Activated naive CD4-positive, alpha-beta T cell treated with anti-CD3 and anti-CD28 coated beads, Interleukin-2, amount 50 U/mL, for 72 hours (primary cell): ENCODE measurements at regions not wholly inside any gene's neighbourhood (a gene's known extent, or its start where the extent isn't known, plus 50 kb on each side); places are given as distances from the start of the nearest gene placed in this dataset.

Source experiments
- ATAC-seq, 2 donors: fragments of 150-1000 bp; cut with Tn5 transposase; 2 replicates each; pipeline ENCODE4 v1.10.0; 2021; ENCODE audit warnings: mild to moderate bottlenecking in 2 of 2, moderate library complexity in 2 of 2
- DNase-seq, 2 donors: peaks; one replicate each; pipeline ENCODE4 v3.0.0; 2021 to 2022; ENCODE audit warnings: low spot score in 2 of 2
- H3K27ac Mint-ChIP-seq, 2 donors: one replicate each; pipeline ENCODE4 v1.8.0; 2022; ENCODE audit warnings: mild to moderate bottlenecking in 2 of 2, mixed read lengths in 2 of 2
- H3K36me3 Mint-ChIP-seq, 2 donors: one replicate each; pipeline ENCODE4 v1.8.0; 2022; ENCODE audit warnings: mixed read lengths in 2 of 2
- H3K9me3 Mint-ChIP-seq, 2 donors: one replicate each; pipeline ENCODE4 v1.8.0; 2022; ENCODE audit warnings: mixed read lengths in 2 of 2

DNA sequence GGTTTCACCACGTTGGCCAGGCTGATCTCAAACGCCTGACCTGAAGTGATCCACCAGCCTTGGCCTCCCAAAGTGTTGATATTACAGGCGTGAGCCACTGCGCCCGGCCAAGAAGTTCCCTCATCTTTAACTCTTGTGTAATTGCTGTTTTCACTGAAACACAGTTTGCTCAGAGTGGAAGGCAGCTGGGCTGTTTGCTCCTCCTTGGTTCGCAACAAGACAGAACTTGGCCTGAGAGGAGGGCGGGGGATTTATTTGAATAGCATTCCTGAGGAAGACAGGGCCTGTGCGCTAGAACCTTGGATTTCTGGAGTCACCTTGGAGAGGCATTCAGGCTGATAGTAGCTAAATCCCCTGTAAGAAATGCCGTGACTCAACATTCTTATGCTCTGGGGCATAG, 226.7 kb upstream of the MCTP2 start:
- no peak for ATAC-seq
- no peaks in the 10 kb centered on the region for H3K36me3 Mint-ChIP-seq
- no peaks in the 10 kb centered on the region for H3K9me3 Mint-ChIP-seq
- no peak overlapping the region for H3K27ac Mint-ChIP-seq
- no peak for DNase-seq

DNA sequence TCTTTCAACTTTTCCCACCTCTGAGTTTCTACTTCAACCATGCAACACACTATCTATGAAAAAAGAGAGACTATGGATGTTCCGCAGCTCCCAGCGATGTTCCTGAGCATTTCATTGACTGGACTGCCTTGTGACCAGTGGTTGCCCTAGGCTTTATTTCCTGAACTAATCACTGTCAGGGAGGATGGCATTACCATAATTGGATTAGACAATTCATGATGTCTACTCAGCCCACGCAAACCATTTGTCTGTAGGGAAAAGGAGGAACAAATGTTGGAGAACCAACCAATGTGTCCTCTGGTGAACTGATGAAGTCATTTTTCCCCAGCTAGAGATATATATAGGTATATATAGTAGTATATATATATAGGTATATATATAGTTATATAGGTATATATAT, 229.3 kb upstream of the MCTP2 start:
- H3K9me3 Mint-ChIP-seq: no peaks in the 10 kb centered on the region
- DNase-seq (no peak), ATAC-seq (no peak)
- no peaks in the 10 kb centered on the region for H3K36me3 Mint-ChIP-seq
- H3K27ac Mint-ChIP-seq: no peak overlapping the region

DNA sequence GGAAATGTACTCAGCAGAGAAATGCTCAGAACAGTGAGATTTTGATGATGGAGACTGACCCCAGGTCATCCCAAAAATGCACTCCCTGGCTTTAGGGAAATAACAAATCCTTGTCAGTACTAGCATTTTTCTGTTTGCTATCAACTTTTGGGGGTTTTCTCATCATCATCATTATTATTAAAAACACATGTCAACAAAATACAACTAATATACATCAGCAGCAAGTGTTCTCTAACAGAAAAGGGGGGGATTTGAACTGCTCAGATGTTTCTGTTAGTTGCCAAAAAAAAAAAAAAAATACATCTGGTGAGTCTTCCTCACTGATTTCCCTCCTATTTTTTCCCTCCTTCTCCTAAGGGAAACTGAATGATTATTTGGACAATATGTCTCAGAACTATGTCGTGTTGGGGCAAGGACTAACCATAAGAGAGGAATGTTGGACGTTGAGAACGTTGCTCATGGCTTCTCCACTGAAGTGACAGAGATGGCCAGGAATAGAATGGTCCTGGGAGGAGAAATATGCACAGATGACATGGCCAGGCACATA, 230.0 kb upstream of the MCTP2 start:
- H3K9me3 Mint-ChIP-seq: no peaks in the 10 kb centered on the region
- ATAC-seq: no peak
- no peaks in the 10 kb centered on the region for H3K36me3 Mint-ChIP-seq
- H3K27ac Mint-ChIP-seq: no peak overlapping the region
- DNase-seq: no peak

DNA sequence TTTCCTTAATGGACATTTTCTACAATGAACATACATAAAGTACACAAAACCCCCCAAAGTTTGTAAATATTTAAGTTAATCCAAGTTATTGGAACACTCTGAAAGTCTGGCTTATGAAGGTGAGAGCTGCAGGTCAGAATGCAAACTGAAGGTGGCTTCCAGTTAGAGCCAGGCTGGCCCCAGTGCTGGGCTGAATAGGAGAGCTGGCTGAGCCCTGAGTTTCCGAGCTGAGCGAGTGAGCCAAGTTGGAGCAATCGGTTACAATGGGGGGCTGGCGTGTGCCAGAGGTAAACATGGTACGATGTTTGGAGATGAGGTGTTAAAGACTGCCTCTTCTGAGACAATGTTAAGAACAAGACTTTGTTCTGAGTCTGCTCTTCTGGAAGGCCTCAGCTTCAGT, 230.8 kb upstream of the MCTP2 start:
- Mint-ChIP-seq H3K9me3 (no peaks in the 10 kb centered on the region), H3K27ac (no peak overlapping the region), H3K36me3 (no peaks in the 10 kb centered on the region)
- ATAC-seq (no peak), DNase-seq (no peak)

- H3K9me3 Mint-ChIP-seq: no peaks in the 10 kb centered on the region
- H3K36me3 Mint-ChIP-seq: no peaks in the 10 kb centered on the region
- DNase-seq: no peak
- H3K27ac Mint-ChIP-seq: no peak overlapping the region
- no peak for ATAC-seq
These were observed 234.2 kb upstream of the MCTP2 start for GRCh38 chr15:93997071-93997658.

DNA sequence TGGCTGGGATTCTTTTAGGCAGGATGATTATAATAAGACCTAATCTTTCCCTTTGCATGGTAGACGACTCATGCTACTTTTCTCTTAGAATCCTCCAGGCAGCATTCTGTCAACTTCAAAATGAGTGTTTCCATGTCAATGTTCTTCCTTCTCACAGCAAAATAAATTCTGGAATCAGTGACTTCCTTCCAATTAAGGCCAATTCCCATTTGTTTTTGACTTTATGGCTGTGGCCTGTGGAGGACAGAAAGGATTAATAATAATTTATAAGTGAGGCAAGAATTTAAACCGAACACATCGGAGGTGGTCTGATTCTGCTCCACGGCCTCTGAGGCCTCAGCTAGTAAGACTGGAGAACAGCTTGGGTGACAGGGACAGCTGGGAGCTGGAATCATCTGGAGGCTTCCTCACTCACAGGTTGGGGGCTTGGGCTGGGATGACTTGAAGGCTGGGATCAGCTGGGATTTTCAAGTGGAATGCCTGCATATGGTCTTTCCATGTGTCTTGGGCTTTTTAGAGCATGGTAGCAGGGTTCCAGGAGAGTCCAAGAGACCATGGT, 241.8 kb upstream of the MCTP2 start:
- Mint-ChIP-seq H3K36me3 (no peaks in the 10 kb centered on the region), H3K27ac (no peak overlapping the region), H3K9me3 (peaks cover 0 to 5% of the 10 kb centered on the region in 2 donors)
- ATAC-seq (no peak), DNase-seq (no peak)

DNA sequence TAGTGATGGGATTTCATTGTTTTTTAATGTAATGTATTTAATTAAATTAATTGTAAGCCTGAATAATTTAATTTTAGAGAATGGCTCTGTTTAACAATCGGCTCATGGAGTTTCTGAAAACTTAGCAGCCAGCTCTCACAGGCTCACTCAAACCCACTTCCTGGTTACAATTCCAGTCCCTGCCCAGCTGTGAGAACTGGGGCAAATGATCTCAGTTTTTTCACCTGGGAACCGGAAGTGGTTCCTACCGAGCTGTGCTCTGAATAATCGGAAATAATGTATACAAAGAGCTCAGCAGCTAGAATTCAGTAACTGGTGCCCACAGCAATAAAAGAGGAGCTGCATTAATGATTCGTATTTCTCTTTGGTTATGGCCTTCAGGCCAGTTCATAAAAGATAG, 244.3 kb upstream of the MCTP2 start:
- peak; percentile 30 to 54 for DNase-seq
- peak; percentile 87 to 96 for ATAC-seq
- peaks cover 0 to 5% of the 10 kb centered on the region in 2 donors for H3K9me3 Mint-ChIP-seq
- H3K36me3 Mint-ChIP-seq: no peaks in the 10 kb centered on the region
- peak overlapping the region in 1 of 2 donors; percentile 31 for H3K27ac Mint-ChIP-seq

DNA sequence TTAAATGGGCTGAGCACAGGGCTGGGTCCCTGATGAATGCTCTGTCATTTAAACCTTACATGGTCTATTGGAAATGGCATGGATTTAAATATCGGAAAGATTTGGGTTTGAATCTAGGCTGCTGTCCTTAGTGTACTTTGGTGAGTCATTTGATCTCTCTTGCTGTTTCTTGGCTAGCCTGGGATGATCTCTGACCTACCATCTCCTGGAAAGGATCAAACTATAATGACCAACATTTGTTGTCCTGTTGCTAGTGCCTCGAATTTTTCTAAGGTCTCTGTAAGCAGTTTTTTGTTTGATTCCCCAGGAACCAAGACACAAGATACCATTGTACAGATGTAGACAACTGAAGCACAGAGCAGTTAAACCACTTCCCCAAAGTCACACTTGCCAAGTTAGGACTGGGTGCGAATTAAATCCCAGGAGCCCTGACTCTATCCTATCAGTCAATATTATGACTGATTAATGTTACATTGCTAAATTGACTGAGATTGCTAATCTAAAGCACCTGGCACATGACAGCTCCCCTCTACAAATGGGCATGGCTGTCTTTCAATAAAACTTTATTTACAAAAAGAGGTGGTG, 244.9 kb upstream of the MCTP2 start:
- no peak for ATAC-seq
- Mint-ChIP-seq H3K9me3 (peaks cover 0 to 5% of the 10 kb centered on the region in 2 donors), H3K27ac (no peak overlapping the region), H3K36me3 (no peaks in the 10 kb centered on the region)
- DNase-seq: no peak

GRCh38 chr15:93985925-93986324, 245.4 kb upstream of the MCTP2 start:
- Mint-ChIP-seq H3K27ac (no peak overlapping the region), H3K9me3 (peaks cover 0 to 5% of the 10 kb centered on the region in 2 donors), H3K36me3 (no peaks in the 10 kb centered on the region)
- DNase-seq (no peak), ATAC-seq (no peak)

- H3K27ac Mint-ChIP-seq: no peak overlapping the region
- peaks cover 0 to 5% of the 10 kb centered on the region in 2 donors for H3K9me3 Mint-ChIP-seq
- ATAC-seq: no peak
- no peaks in the 10 kb centered on the region for H3K36me3 Mint-ChIP-seq
- DNase-seq: no peak
These were observed 246.2 kb upstream of the MCTP2 start for GRCh38 chr15:93985176-93985575.

- Mint-ChIP-seq H3K36me3 (no peaks in the 10 kb centered on the region), H3K9me3 (peaks cover 0 to 5% of the 10 kb centered on the region in 2 donors), H3K27ac (no peak overlapping the region)
- no peak for ATAC-seq
- no peak for DNase-seq
These were observed 247.8 kb upstream of the MCTP2 start for GRCh38 chr15:93983526-93983925.

- Mint-ChIP-seq H3K9me3 (no peaks in the 10 kb centered on the region), H3K27ac (no peak overlapping the region), H3K36me3 (no peaks in the 10 kb centered on the region)
- ATAC-seq (no peak), DNase-seq (no peak)
These were observed 249.1 kb upstream of the MCTP2 start for GRCh38 chr15:93982226-93982727.

- H3K27ac Mint-ChIP-seq: no peak overlapping the region
- no peak for DNase-seq
These were observed 249.7 kb upstream of the MCTP2 start for GRCh38 chr15:93981706-93982105.

DNA sequence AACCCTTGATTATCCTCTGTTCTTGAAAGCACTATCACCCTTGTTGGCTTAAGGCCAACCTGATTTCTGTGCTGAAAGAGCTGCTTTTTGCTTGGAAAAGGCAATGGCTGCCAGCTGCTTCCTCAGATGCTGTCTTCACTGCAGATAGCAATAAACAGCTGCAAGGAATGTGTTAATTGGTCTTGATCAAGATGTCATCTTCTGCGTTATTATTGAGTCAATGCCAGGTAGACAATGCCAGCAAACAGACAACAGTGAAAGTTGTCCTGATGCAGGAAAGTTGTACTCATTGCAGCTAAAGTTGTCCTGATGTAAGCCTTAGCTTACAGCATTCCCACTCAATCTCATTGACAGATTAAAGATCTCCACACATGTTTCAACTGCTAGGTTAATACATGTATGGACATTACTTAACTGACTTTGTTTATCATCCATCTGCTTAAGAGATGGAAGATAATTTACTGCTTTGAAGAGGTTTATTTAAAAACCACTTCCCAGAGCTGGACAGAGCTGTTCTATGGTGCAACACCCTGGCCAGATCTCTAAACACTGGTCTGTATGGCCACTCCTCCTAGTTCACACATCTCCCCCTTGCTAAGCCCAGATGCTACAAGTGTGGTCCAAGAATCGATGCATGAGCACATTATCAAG, 251.0 kb upstream of the MCTP2 start:
- Mint-ChIP-seq H3K36me3 (no peaks in the 10 kb centered on the region), H3K9me3 (no peaks in the 10 kb centered on the region), H3K27ac (no peak overlapping the region)
- DNase-seq: no peak
- ATAC-seq: no peak

More at GRCh38 chr15:93981706-93982105, 249.7 kb upstream of the MCTP2 start:
- Mint-ChIP-seq H3K9me3 (no peaks in the 10 kb centered on the region), H3K36me3 (no peaks in the 10 kb centered on the region)
- no peak for ATAC-seq

GRCh38 chr15:93974804-93975481, 256.4 kb upstream of the MCTP2 start:
- DNase-seq: no peak
- Mint-ChIP-seq H3K27ac (no peak overlapping the region), H3K9me3 (no peaks in the 10 kb centered on the region), H3K36me3 (no peaks in the 10 kb centered on the region)
- ATAC-seq: no peak

GRCh38 chr15:93973287-93973686, 258.1 kb upstream of the MCTP2 start:
- Mint-ChIP-seq H3K36me3 (no peaks in the 10 kb centered on the region), H3K27ac (no peak overlapping the region), H3K9me3 (no peaks in the 10 kb centered on the region)
- DNase-seq (no peak), ATAC-seq (no peak)

GRCh38 chr15:93968773-93969172, 262.6 kb upstream of the MCTP2 start:
- no peak for ATAC-seq
- H3K9me3 Mint-ChIP-seq: no peaks in the 10 kb centered on the region
- no peak for DNase-seq
- no peaks in the 10 kb centered on the region for H3K36me3 Mint-ChIP-seq
- no peak overlapping the region for H3K27ac Mint-ChIP-seq
